K562 (cell line): ENCODE measurements at regions not wholly inside any gene's neighbourhood (a gene's known extent, or its start where the extent isn't known, plus 50 kb on each side); places are given as distances from the start of the nearest gene placed in this dataset.

Experiments used
- ATAC-seq: fragments of 200-7000 bp; cut with Tn5 transposase; 3 replicates; pipeline ENCODE4 v1.9.1; 2020; ENCODE audit warnings: moderate library complexity
- BruUV-seq: library from RNA; stranded (reverse); fragments of 400-500 nt; replicated peaks from 2 replicates; lab custom pipeline; 2021; lab: Mats Ljungman, UMichigan
- CTCF ChIA-PET: fragments of 300-600 bp; formaldehyde crosslinking; extraction: SDS; loops from one replicate; lab custom pipeline; 2021; ENCODE audit warnings: low intra/inter-chr PET ratio; lab: Yijun Ruan, JAX
- POLR2A ChIA-PET: fragments of 300-600, 350-650 bp; sonication (Branson Sonifier 250); formaldehyde crosslinking; extraction: SDS; loops from one replicate; lab custom pipeline; 2021; ENCODE audit warnings: antibody characterized with exemption, inconsistent platforms; lab: Yijun Ruan, JAX
- DNase-seq, 4 experiments: peaks; one replicate each; pipeline versions ENCODE4 v3.0.0 to v3.0.0-alpha.2; 2011 to 2018; ENCODE audit warnings: low spot score in 3 of 4, mixed read lengths in 3 of 4; ENCODE audit errors: extremely low read depth in 1 of 4
- FAIRE-seq: peaks from 2 replicates; lab custom pipeline; 2011; peaks lifted over from hg19 to GRCh38; lab: Jason Lieb, UNC
- H2AFZ ChIP-seq: 2 replicates; pipeline ENCODE4 v1.6.0; 2011; ENCODE audit warnings: low read depth, low read length, control low read depth, inconsistent platforms
- H3K27ac ChIP-seq: fragments of 200-600 bp; 3 replicates; pipeline ENCODE4 v1.8.0; 2011; ENCODE audit warnings: low read depth, mild to moderate bottlenecking, control low read depth, inconsistent platforms, low read length, moderate library complexity, mixed read lengths; ENCODE audit errors: extremely low read depth
- H3K27me3 ChIP-seq, 2 experiments: fragments of 300-600 bp in 1 of 2; 2 replicates in 1 of 2; 3 replicates in 1 of 2; pipeline versions ENCODE4 v1.6.0 to v1.8.0; 2011; ENCODE audit warnings: inconsistent platforms in 2 of 2, low read length in 2 of 2, mild to moderate bottlenecking in 1 of 2, mixed read lengths in 1 of 2, moderate library complexity in 1 of 2; ENCODE audit not compliant: control insufficient read depth in 2 of 2, insufficient read depth in 2 of 2
- H3K36me3 ChIP-seq: fragments of 300-600 bp; 3 replicates; pipeline ENCODE4 v1.8.0; 2011; ENCODE audit warnings: mild to moderate bottlenecking, low read length, inconsistent platforms; ENCODE audit not compliant: control insufficient read depth, insufficient read depth
- H3K4me1 ChIP-seq, 2 experiments: fragments of 200-600 bp in 1 of 2; replicated peaks in 1 of 2; 2 replicates in 1 of 2; 3 replicates in 1 of 2; pipeline versions ENCODE4 v1.5.1 to v1.8.0; 2011; ENCODE audit warnings: inconsistent platforms in 2 of 2, low read length in 2 of 2, mild to moderate bottlenecking in 1 of 2, mixed read lengths in 1 of 2, moderate library complexity in 1 of 2; ENCODE audit not compliant: control insufficient read depth in 2 of 2, insufficient read depth in 2 of 2
- H3K4me2 ChIP-seq: 2 replicates; pipeline ENCODE4 v1.6.1; 2011; ENCODE audit warnings: low read length, control low read depth, inconsistent platforms, mixed read lengths; ENCODE audit not compliant: insufficient read depth
- H3K4me3 ChIP-seq: fragments of 200-600 bp; sonication (generic), shearing (Covaris generic); 2 replicates; pipeline ENCODE4 v1.5.1; 2016; ENCODE audit warnings: control low read depth, inconsistent platforms
- H3K79me2 ChIP-seq: fragments of 200-600 bp; 3 replicates; pipeline ENCODE4 v1.8.0; 2011; ENCODE audit warnings: low read length, inconsistent platforms; ENCODE audit not compliant: control insufficient read depth, insufficient read depth
- H3K9ac ChIP-seq, 2 experiments: 2 replicates each; pipeline versions ENCODE4 v1.6.0 to v1.6.1; 2011; ENCODE audit warnings: low read depth in 2 of 2, low read length in 2 of 2, control low read depth in 1 of 2, inconsistent platforms in 1 of 2, mild to moderate bottlenecking in 1 of 2, mixed read lengths in 1 of 2; ENCODE audit not compliant: insufficient read depth in 1 of 2
- H3K9me1 ChIP-seq: one replicate; pipeline ENCODE4 v1.6.0; 2011; ENCODE audit warnings: inconsistent platforms, mild to moderate bottlenecking, low read length, moderate library complexity; ENCODE audit not compliant: control insufficient read depth, insufficient read depth
- H3K9me3 ChIP-seq: replicated peaks from 2 replicates; pipeline ENCODE4 v1.5.1; 2011; ENCODE audit warnings: low read depth, low read length, inconsistent platforms; ENCODE audit not compliant: control insufficient read depth, insufficient read depth
- H4K20me1 ChIP-seq: replicated peaks from 2 replicates; pipeline ENCODE4 v1.6.1; 2011; ENCODE audit warnings: low read length, inconsistent platforms, mixed read lengths; ENCODE audit not compliant: control insufficient read depth, insufficient read depth
- BRF1 ChIP-seq: IDR thresholded peaks from 3 replicates; pipeline ENCODE4 v1.6.1; 2011; ENCODE audit warnings: borderline replicate concordance, mild to moderate bottlenecking; ENCODE audit not compliant: insufficient read length; ENCODE audit errors: extremely low read depth
- CREM ChIP-seq: IDR thresholded peaks from 2 replicates; pipeline ENCODE4 v1.6.1; 2014; ENCODE audit warnings: antibody characterized with exemption, low read depth
- CXXC5 ChIP-seq: fragments of 250-450 bp; sonication (Bioruptor Pico); IDR thresholded peaks from 2 replicates; pipeline ENCODE4 v1.8.0; 2022; ENCODE audit warnings: inconsistent platforms, mild to moderate bottlenecking, moderate library complexity
- FOS ChIP-seq: IDR thresholded peaks from 3 replicates; pipeline ENCODE4 v1.6.1; 2011; ENCODE audit not compliant: insufficient read length; ENCODE audit errors: extremely low read depth
- GTF2E2 ChIP-seq: fragments of 200-800 bp; sonication (Bioruptor generic); IDR thresholded peaks from 2 replicates; pipeline ENCODE4 v1.6.1; 2016; ENCODE audit warnings: missing genetic modification characterization, missing compliant biosample characterization
- HES1 ChIP-seq: fragments of 450-650 bp; IDR thresholded peaks from 2 replicates; pipeline ENCODE4 v1.6.1; 2016; ENCODE audit warnings: low read depth, mild to moderate bottlenecking, moderate library complexity
- HNRNPUL1 ChIP-seq: fragments of 200-400 bp; formaldehyde crosslinking; IDR thresholded peaks from 2 replicates; pipeline ENCODE4 v1.6.1; 2017; ENCODE audit warnings: low read length
- KLF16 ChIP-seq: IDR thresholded peaks from 2 replicates; pipeline ENCODE4 v1.6.1; 2016; ENCODE audit warnings: antibody characterized with exemption
- NFE2L1 ChIP-seq: fragments of 450-650 bp; IDR thresholded peaks from 2 replicates; pipeline ENCODE4 v1.6.1; 2016; ENCODE audit warnings: missing genetic modification characterization, low read depth, mild to moderate bottlenecking, missing compliant biosample characterization, moderate library complexity, borderline replicate concordance
- RBFOX2 ChIP-seq: fragments of 200-400 bp; formaldehyde crosslinking; IDR thresholded peaks from 2 replicates; pipeline ENCODE4 v1.6.1; 2017; ENCODE audit warnings: low read depth, mild to moderate bottlenecking, low read length, moderate library complexity
- SMARCA4 ChIP-seq: fragments of 450-650 bp; IDR thresholded peaks from 2 replicates; pipeline ENCODE4 v1.6.1; 2016
- SMARCC2 ChIP-seq: fragments of 450-650 bp; IDR thresholded peaks from 2 replicates; pipeline ENCODE4 v1.6.1; 2017; ENCODE audit warnings: antibody characterized with exemption, moderate library complexity, mild to moderate bottlenecking, low read depth
- TAF1 ChIP-seq: IDR thresholded peaks from 2 replicates; pipeline ENCODE4 v1.6.1; 2011; ENCODE audit warnings: mild to moderate bottlenecking, low read length, moderate library complexity; ENCODE audit not compliant: insufficient read depth, control insufficient read depth, severe bottlenecking; ENCODE audit errors: extremely low read depth
- ZBTB7A ChIP-seq: IDR thresholded peaks from 2 replicates; pipeline ENCODE4 v1.6.1; 2011; ENCODE audit warnings: low read depth, mild to moderate bottlenecking, low read length, moderate library complexity, borderline replicate concordance; ENCODE audit not compliant: control insufficient read depth
- ZNF589 ChIP-seq: fragments of 200-800 bp; sonication (Bioruptor generic); IDR thresholded peaks from 2 replicates; pipeline ENCODE4 v1.6.1; 2016; ENCODE audit warnings: low read depth, missing genetic modification characterization, missing compliant biosample characterization
- ZSCAN32 ChIP-seq: fragments of 450-650 bp; formaldehyde crosslinking; IDR thresholded peaks from 2 replicates; pipeline ENCODE4 v1.4.0; 2020; ENCODE audit warnings: mild to moderate bottlenecking, moderate library complexity
- WGBS: fragments of 100-300 bp; shearing (Covaris generic); methylation state at CpG from one replicate; pipeline ENCODE4 v1.1.6; 2016; ENCODE audit warnings: low coverage, mixed read lengths; ENCODE audit not compliant: insufficient coverage; ENCODE audit errors: missing lambda C conversion rate; 5-methylcytosine and 5-hydroxymethylcytosine counted together
- in situ Hi-C: fragments of 300-500 bp; cut with MboI; formaldehyde crosslinking; loops from 4 replicates; pipeline ENCODE4 v1.15.0; 2018; ENCODE audit warnings: inconsistent platforms, mixed read lengths
- intact Hi-C: fragments of 100-400 bp; cut with micrococcal nuclease; formaldehyde crosslinking; loops from 2 replicates; pipeline ENCODE4 v1.14.2; 2022

- H3K79me2 ChIP-seq, result no peaks in the 10 kb centered on the region
- H3K9me1 ChIP-seq, result no peaks in the 10 kb centered on the region
- no peak overlapping the region for H3K27ac ChIP-seq
- H3K4me1 ChIP-seq, result peaks cover 58 to 62% of the 10 kb centered on the region in 2 experiments
- in situ Hi-C loops, result no loop called here
- ChIA-PET CTCF (no interaction called here), POLR2A (no interaction called here)
- BruUV-seq, result no TSS peak
- no peaks in the 10 kb centered on the region for H3K27me3 ChIP-seq
- ATAC-seq (no peak), DNase-seq (no peak), FAIRE-seq (no peak)
- no peak overlapping the region for H3K4me3 ChIP-seq
- H3K4me2 ChIP-seq, result no peak overlapping the region
- no peaks in the 10 kb centered on the region for H3K9me3 ChIP-seq
- intact Hi-C loops, result loop anchor here (5.0 kb wide), 1 partner anchor 184 kb away; the partner anchor contains the start of gene ZFP36L2
- H4K20me1 ChIP-seq, result no peaks in the 10 kb centered on the region
- TF ChIP-seq TAF1, result no peak
- TF ChIP-seq BRF1, result no peak
- TF ChIP-seq HNRNPUL1, result no peak
- peak overlapping the region; percentile 22; the same call in 1 of the 2 replicates for H2AFZ ChIP-seq
- no peaks in the 10 kb centered on the region for H3K36me3 ChIP-seq
- peak overlapping the region in 1 of 2 experiments; percentile 75; a peak in 1 of 4 replicates for H3K9ac ChIP-seq
- WGBS, result 82% methylated on average over 5 of the region's 8 CpGs
These were observed 182.9 kb downstream of the ZFP36L2 start for GRCh38 chr2:43043553-43043870.

- no peaks in the 10 kb centered on the region for H3K9me1 ChIP-seq
- peak overlapping the region; percentile 54 for H2AFZ ChIP-seq
- no TSS peak for BruUV-seq
- no peaks in the 10 kb centered on the region for H4K20me1 ChIP-seq
- DNase-seq (peak; percentile 73 to 91 (median 83)), ATAC-seq (peak; percentile 81), FAIRE-seq (peak; percentile 94)
- H3K27ac ChIP-seq, result peak overlapping the region; percentile 62; the same call in 2 of the 3 replicates
- no peaks in the 10 kb centered on the region for H3K27me3 ChIP-seq
- CTCF ChIA-PET, result no interaction called here
- intact Hi-C loops (loop anchor here (1.0 to 5.0 kb wide), 2 partner anchors 64 to 185 kb away; partner anchors contain the start of gene ZFP36L2), in situ Hi-C loops (no loop called here)
- H3K79me2 ChIP-seq, result no peaks in the 10 kb centered on the region
- H3K9me3 ChIP-seq, result no peaks in the 10 kb centered on the region
- H3K4me2 ChIP-seq, result peak overlapping the region; percentile 56
- peak overlapping the region; percentile 39 to 73 for H3K9ac ChIP-seq
- WGBS, result 4% methylated on average over 5 of the region's 8 CpGs
- no peak overlapping the region for H3K4me3 ChIP-seq
- POLR2A ChIA-PET, result interaction anchor here (0.6 to 2.3 kb wide), 7 partner anchors 10 to 184 kb away, joined by 3 to 10 read pairs (median 4); partner anchors contain the start of gene ZFP36L2
- no peaks in the 10 kb centered on the region for H3K36me3 ChIP-seq
- H3K4me1 ChIP-seq, result peaks cover 56 to 59% of the 10 kb centered on the region in 2 experiments
- TF ChIP-seq RBFOX2 (peak; percentile 66), FOS (peak; percentile 59), CXXC5 (CRISPR knock-in tag) (0 out of 2 replicates have a peak, but pooled peaks have one; percentile 10), ZBTB7A (peak; percentile 99), GTF2E2 (tag) (0 out of 2 replicates have a peak, but pooled peaks have one; percentile 59), NFE2L1 (tag) (no peak), KLF16 (no peak), CREM (0 out of 2 replicates have a peak, but pooled peaks have one; percentile 19), HES1 (peak; percentile 21; the same call in 1 of the 2 replicates), SMARCA4 (peak; percentile 90), ZNF589 (CRISPR knock-in tag) (peak; percentile 55; the same call in 1 of the 2 replicates), SMARCC2 (0 out of 2 replicates have a peak, but pooled peaks have one; percentile 71), ZSCAN32 (CRISPR knock-in tag) (no peak)
These were observed 184.6 kb downstream of the ZFP36L2 start for GRCh38 chr2:43041661-43042360.
